ENCODE measurements at regions not wholly inside any gene's neighbourhood (a gene's known extent, or its start where the extent isn't known, plus 50 kb on each side); places are given as distances from the start of the nearest gene placed in this dataset.

DNA sequence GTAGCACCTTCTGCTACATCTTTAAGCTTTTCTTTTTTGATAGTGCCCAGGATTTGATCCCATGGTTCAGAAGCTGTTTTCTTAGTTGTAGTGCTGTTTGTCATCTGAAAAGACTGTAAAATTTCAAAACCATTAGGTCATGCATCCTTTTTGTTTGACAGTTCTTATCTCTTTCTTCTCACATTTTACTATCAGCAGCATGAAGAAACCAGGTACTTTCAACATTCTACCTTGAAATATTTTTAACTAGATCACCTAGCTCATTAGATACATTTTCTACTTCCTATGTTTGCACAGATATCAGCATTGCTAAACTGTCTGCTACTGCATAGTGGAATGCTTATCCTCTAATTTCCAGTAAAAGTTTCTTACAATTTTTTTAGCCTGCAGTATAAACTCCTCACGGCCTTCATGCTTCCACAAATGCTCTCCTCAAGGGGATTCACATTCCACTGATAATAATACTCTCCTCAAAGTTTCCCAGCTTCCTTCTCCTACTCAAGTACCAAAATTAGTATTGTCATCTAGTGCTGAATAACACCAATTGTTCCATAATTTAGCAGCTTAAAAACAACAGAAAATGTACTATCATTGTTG lies 243.9 kb upstream of the ZRANB2 start:
- TF ChIP-seq, protein P1, sequence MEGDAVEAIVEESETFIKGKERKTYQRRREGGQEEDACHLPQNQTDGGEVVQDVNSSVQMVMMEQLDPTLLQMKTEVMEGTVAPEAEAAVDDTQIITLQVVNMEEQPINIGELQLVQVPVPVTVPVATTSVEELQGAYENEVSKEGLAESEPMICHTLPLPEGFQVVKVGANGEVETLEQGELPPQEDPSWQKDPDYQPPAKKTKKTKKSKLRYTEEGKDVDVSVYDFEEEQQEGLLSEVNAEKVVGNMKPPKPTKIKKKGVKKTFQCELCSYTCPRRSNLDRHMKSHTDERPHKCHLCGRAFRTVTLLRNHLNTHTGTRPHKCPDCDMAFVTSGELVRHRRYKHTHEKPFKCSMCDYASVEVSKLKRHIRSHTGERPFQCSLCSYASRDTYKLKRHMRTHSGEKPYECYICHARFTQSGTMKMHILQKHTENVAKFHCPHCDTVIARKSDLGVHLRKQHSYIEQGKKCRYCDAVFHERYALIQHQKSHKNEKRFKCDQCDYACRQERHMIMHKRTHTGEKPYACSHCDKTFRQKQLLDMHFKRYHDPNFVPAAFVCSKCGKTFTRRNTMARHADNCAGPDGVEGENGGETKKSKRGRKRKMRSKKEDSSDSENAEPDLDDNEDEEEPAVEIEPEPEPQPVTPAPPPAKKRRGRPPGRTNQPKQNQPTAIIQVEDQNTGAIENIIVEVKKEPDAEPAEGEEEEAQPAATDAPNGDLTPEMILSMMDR (conservative IDR thresholded peaks at IDR 0.05 in 1 of 2, IDR thresholded peaks at IDR 0.05 in 1 of 2; ENCODE audit: extremely low read depth in 1 of 2, insufficient read depth in 1 of 2, low read depth in 1 of 2, low read length in 2 of 2) = no peak
- no peak for TF ChIP-seq EZH2 (IDR thresholded peaks at IDR 0.05; ENCODE audit: borderline replicate concordance, low read length)

Measured in mammary epithelial cell (primary cell).